GM18867 (cell line): ENCODE measurements at regions not wholly inside any gene's neighbourhood (a gene's known extent, or its start where the extent isn't known, plus 50 kb on each side); places are given as distances from the start of the nearest gene placed in this dataset.

Source experiments
- ATAC-seq: cut with Tn5 transposase; IDR thresholded peaks from one replicate; pipeline ENCODE4 v1.9.1; 2021; ENCODE audit warnings: mild to moderate bottlenecking, moderate library complexity; ENCODE audit not compliant: unreplicated experiment

DNA sequence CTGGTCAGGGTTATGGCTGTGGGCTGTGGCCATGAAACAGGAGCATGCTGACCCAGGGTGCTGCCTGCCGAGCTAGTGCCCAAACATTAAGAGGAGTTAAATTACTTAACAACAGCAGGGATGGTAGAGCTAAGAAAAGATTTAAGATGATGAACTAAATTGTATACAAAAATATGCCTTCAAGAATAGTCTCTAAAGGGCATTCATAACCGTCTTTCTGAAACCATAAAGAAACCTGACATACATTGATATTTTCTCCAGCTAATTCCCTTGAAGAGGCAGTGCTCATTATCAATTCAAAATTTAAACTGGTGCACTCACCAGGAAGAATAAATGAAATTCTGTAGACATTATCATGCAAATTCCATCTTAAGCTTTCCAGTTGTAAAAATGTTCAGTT lies 265.8 kb upstream of the TAC1 start:
- ATAC-seq = no peak

DNA sequence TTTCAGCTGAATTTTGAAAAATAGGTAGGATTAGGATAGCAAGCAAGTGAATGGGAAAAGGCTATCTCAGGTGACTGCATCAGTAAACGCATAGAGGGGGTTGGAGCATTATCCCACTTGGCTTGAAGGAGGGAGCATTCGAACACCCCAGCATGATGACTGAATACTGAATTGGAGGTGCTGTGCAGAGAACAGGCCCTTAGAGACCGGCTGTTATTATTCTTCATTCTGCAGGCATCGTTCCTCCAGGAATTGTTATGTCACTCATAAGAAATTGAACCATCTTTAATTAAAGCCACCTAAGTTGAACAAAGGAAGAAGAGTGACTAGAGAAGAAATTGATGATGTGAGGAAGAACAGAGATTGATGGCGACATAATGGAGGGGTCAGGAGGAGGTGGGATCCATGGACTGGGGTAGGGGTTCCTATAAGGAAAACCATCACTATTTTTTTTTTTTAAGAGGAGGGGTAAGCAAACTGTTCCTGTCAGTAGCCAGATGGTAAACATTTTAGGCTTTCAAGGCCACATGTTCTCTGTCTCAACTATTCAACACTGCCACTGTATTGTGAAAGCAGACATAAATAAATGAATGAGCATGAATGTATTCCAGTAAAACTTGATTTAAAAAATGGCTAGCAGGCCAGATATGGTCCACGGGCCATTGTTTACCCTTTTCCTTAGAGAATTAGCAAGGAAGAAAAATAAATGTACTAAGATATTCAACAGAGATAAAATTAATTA lies 264.7 kb upstream of the TAC1 start:
- ATAC-seq = no peak

DNA sequence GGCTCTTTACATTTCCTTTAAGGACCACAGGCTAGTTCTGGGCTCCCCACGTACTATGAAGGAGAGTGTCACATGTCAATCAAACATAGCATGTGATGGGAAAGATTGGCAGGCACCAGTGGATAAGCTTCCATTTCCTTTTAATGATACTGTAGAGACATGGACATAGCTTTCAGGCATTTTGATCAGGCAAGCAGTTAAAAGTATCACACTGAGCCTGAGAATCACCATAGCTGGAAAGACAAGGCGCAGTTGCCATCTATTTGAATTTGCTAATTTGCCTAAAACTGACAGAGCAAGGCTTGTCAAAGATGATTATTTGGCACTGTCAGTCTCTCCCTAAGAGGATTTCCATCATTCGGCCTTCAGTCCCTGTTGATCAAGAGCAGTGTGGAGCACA lies 263.4 kb upstream of the TAC1 start:
- no peak for ATAC-seq

DNA sequence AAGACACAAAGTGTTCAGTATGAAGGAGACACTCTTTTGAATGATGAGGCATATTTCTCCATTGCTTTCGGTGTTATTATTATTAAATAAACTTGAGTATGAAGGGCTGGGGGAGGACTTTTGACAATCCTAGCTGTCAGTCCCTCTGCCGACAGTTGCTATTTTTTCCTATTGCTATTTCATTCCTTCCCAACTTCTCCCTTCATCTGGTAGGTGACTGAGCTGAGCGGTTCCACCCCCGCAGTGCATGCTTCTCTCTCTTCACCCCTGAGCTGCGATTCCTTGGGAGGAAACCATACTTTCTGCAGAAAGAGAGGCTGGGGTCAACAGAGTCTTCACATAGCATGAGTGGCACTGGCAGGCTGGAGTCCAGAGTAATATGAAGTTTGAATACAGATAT lies 261.2 kb upstream of the TAC1 start:
- ATAC-seq = no peak

DNA sequence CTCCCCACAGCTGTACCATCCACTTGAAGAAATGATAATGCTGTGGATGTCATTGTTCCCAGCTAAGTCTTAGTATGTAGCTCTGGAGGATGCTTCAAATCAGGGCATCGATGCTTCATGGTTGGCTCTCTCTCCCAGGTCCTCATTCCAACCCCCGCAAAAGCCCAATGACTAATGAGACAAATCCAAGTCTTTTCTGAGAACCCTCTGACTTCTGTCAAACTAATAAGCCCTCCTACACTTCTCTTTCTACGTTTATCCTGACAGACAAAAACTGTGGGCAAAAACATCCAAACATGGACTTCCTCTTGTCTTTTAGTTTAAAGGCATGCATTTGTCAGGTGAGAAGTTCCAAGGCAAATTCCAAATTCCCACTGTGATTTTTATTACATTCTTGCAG lies 260.4 kb upstream of the TAC1 start:
- ATAC-seq = no peak

DNA sequence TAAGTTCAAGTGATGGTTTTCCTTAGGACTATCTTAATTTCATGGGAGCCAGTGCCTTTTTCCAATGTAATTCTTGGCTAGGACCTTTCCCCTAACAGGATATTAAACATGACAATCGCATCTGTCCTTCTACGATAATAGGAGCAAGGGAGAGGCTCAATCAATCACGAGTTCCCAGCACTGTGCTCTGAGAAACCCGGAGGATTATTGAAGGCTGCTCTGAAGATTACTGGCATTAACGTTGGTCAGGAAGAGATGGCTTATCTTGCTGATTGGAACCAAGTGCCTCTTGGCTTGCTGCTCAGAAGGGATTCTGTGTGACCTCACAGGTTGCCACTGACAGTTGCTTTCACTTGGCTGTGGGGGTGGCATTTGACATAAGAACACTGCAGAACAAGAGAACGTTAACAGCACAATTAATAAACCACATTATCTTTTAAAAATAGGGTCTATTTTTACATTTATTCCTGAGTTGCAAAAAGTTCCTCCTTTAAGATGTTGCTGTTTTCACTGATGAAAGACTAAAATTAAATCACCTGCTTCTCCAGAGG lies 252.1 kb upstream of the TAC1 start:
- ATAC-seq = no peak

DNA sequence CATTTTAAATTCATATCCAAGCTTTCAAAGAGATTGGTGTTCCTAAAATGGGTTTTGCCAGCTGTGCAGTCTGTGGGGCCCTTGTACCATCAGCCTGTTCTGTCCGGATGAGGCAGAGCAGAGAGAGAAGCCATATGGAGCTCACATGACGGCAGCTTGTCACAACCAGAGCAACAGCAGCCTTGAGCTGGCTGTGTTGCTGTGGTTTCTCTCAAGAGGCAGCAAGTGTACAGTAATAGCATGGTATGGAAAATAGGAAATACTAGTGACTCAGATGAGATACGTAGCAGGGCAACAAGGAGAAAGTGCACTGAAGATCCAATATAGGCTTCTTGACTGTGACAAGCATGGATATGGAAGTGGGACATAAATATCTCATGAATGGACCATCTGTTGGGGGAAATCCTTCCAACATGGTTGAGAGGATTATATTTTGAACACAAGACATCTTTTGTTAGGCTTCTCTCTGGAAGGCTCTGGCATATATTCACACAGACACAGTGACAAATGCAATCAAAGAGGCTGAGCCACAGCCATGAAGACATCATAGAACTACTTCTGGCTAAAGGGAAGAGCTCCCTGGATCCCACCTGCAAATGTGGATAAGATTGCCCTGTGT lies 251.0 kb upstream of the TAC1 start:
- no peak for ATAC-seq

DNA sequence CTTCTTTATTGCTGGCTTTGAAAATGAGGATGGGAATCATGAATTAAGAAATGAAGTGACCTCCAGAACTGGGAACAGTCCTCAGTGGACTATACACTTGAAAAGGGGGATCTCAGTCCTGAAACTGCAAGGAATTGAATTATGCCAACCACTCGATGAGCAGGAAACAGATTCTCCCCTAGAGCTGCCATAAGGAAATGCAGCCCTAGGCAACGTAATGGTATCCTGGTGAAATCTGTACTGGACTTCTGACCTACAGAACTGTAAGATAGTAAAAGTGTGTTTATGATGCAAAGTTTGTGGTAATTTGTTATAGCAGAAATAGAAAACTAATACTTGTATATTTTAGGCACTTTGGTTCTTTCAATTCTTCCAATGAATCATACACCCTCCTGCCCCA lies 236.4 kb upstream of the TAC1 start:
- no peak for ATAC-seq

DNA sequence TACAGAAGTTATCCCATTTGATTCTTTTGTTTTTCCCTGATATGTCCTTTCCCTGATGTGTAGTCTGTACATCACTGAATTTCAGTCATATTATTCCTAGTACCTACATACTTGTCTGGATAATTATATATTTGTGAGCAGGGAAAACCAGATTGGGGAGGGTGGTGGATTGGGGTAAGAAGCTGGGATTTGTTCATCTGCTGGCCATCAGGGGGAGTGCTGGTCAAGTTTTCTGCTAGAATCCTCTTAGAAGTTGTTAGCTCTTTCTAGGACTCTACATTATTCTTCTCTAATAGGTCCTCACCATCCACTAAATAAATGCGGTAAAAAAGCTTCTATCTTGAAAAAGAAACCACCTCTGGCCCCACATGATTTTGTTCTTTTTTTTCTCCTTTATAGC lies 232.7 kb upstream of the TAC1 start:
- ATAC-seq = peak; percentile 83

DNA sequence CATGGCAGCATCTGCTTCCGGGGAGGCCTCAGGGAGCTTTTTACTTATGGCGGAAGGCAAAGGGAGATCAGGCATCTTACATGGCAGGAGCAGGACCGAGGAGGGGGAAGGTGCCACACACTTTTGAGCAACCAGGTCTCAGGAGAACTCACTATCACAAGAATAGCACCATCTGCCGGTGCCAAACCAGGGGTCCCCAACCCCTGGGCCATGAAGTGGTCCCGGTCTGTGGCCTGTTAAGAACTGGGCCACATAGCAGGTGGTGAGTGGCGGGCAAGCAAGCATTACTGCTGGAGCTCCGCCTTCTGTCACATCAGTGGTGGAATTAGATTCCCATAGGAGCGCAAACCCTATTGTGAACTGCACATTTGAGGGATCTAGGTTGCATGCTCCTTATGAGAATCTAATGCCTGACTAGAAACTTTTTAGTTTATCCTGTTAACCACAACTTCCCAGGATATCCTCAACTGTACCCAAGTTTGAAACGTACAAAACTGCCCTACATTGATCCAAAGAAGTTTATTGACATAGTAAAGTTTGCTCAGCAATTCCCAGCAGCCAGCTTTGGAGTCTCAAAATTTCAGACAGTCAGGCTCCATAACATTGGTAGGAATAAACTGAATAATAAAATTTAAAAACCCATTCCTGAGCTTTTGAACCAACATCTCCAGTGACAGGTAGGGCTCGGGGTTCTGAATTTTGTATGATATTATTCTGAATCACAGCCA lies 228.4 kb upstream of the TAC1 start:
- no peak for ATAC-seq

DNA sequence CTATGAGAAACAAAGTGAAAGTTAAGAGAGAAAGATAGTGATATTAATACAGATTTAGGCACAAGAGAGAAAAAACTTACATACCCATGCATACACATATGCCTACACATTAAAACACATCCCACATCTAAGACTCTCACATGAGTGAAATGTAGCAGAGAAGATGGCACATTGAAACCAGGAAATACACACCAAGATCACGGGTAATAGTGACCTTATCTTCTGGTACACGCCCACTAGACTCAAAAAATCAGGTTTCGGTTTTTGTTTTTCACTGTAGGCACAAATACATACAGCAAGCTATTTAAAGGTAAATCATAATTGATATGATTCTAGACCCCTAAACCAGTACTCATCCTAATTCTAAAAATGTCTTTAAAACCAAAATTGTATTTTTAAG lies 225.2 kb upstream of the TAC1 start:
- peak; percentile 93 for ATAC-seq

DNA sequence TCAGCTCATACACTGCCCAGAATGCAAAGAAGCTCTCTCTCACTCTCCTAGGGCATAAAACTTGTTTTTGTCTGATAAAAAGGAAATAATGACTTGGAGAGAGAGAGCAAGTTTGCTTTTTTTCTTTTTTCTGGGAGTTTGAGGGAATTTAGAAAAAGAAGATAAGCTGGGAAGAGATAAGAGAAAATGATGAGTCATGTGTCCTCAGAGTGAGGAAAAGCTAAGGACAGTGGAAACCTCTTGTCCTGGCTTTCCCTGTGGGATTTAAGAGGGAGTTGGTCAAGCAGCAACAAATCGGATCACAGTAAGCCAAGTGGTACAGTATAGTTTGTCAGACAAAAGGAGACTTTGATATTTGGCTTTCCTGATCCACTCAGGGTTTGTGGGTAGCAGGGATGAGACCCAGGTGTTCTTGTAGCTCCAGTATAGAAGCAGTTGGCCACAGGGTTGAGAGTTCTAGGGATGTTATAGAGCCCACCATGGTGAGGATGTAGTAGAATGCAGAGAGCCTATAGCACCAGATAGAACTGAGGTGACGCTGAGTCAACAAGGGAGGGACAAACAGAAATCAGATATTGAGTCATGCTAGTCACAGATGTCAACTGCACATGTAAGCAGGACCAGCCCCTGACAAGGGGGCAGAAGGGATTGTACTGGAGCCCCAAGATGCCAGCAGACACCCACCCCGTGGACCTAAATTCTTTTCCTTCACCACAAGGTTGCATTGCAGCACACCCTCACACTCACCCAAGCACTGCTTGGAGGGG lies 219.3 kb upstream of the TAC1 start:
- ATAC-seq = peak; percentile 37

DNA sequence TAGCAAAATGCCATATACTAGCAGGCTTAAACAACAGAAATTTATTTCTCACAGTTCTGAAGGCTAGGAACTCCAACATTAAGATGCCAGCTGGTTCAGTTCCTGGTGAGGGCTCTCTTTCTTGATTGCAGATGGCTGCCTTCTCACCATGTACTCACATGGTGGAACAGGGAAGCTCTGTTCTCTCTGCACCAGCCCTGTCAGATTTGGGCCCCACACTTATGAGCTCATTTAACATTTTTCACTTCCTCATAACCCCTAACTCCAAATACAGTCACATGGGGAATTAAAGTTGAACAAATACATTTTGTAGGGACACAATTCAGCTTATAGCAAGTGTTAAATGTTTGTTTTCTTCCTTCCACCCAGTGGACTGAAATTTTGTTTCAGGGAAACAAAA lies 218.6 kb upstream of the TAC1 start:
- peak; percentile 81 for ATAC-seq

DNA sequence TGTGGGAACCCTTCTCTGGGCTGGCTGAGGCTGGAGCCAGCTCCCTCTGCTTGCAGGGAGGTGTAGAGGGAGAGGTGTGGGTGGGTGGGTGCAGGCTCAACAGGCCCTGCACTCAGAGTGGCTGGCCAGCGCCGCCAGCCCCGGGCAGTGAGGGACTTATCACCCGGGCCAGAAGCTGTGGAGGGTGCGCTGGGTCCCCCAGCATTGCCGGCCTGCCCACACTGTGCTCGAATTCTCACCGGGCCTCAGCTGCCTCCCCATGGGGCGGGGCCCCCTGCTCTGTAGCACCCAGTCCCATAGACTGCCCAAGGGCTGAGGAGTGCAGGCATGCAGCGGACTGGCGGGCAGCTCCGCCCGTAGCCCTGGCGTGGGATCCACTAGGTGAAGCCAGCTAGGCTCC lies 190.7 kb upstream of the TAC1 start:
- no peak for ATAC-seq

DNA sequence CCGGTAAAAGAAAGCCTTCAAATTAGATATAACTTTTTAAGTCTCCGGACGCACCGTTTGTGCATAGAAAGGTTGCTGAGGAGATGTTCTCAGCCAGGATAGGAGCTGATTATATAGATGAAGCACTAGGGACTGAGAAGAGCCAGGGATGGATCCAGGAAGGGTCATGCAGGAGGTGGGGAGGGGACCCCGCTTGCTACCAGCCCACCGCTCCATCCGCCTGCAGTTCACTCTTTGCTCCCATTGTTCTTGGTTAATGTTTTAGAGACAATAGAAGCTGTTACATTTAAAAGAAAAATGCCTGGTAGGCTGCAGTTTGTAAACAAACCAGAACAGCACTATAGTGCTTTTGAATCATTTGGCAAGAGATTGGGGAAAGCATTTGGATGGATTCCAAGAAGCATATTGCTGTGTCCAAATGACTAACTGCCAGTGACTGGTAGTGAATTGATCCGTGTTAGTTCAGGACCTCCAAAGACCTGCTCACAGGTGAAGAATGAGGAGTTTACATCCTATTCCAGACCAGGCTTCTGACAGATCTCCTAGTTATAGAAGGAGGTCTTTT lies 175.9 kb upstream of the TAC1 start:
- ATAC-seq = no peak

DNA sequence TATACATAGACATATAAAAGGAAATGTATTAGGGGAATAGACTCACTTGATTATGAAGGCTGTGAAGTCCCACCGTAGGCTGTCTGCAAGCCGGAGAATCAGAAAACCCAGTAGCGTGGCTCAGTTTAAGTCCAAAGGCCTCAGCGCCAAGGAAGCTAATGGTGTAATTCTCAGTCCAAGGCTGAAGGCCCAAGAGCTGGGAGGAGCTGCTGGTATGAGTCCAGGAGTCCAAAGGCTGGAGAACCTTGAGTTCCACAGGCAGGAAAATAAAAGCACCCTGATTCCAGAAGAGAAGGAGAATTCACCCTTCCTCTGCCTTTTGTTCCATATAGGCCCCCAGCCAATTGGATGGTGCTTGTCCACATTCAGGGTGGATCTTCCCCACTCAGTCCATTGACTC lies 166.2 kb upstream of the TAC1 start:
- no peak for ATAC-seq

DNA sequence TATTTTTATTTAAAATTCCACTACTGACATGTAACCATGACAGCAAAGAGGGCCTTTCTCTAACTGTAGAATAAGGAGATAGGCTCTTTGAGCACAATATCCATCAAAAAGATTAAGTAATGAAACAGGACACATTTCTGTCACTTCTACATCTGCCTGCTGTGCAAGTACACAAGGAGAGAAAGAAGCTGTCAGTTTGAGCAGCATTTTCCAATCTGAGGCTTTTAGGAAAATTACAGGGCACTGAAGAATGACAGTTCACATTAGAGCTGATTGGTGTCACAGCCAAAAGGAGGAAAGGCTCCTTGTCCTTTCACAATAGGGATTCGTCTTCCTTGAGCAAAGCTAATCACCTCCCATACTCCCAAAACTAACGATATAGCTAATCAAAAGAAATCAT lies 158.8 kb upstream of the TAC1 start:
- no peak for ATAC-seq

DNA sequence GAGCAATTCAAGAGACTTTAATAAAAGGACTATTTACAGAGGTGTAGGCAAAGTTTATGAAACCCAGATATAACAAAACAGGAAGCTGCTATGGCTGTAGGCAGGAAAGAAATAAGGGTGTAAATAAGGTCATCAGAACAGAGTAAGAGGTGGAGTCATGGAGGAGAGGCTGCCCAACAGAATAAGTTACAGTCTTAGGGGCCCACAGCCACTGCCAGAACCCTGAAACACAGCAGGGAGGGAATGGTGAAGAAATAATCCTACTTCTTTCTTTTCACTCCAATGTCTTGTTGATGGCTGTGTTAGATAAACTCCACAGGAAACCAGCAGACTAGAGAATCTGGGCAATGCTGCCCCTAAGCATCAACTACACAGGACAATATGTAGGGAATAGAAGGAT lies 155.8 kb upstream of the TAC1 start:
- peak; percentile 54 for ATAC-seq

DNA sequence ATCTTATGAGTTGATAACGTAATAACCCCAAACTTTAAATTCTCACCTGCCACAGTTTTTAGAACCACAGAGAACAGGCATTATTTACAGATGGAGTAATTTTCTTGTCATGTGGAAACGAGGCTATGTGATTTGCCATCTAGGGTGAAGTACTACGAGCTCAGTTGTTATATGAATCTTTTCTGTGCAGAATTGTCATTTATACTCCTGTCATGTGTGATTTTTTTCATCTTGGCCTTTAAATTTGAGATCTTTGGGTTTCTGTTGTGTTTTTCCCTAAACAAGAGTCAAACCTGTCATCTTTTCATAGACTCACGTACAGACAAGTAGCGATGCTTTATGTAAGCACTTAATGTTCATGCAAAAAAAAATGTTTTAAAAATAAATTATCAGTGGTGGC lies 153.7 kb upstream of the TAC1 start:
- ATAC-seq = no peak

DNA sequence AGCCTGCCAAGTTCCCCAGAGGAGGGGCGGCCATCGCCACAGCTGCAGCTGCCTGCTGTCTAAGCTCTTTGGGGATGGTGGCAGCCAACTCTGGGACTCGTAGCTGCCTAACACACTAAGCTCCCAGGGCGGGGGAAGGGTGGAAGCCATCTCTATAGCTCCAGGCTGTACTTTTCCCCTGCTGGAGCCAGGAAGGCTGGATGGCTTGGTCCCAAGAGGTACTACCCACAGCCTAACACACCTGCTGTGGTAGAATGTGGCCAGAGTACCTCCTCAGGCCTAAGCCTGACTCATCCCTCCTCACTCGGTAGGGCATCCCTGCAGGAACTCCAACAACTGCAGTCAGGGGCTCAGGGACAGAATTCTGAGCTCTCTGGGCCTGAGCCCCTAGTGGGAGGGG lies 151.7 kb upstream of the TAC1 start:
- no peak for ATAC-seq

DNA sequence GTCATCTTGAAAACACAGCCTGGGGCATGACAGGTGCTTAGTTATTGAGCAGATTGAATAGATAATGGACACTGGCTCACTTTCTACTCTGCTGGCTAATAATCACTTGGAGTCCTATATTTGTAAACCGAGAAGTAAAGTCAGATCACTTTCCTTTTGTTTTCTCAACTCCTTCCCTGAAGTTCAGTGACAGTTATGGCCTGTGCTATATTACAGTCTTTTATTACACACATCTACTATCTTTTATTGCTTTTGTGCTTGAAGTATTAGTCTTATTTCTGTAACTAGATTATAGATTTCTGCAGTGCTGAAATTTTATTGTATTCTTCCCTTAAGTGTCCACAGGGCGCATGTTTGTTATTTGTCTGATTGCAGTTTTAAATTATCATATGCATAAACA lies 136.4 kb upstream of the TAC1 start:
- ATAC-seq = no peak
